CD14-positive monocyte (primary cell): ENCODE measurements at regions not wholly inside any gene's neighbourhood (a gene's known extent, or its start where the extent isn't known, plus 50 kb on each side); places are given as distances from the start of the nearest gene placed in this dataset.

ENCODE experiments used
- DNase-seq, 3 donors: peaks; one replicate each; pipeline ENCODE4 v3.0.0-alpha.2; 2011 to 2022
- H2AFZ ChIP-seq: 2 replicates; pipeline ENCODE4 v1.6.0; 2012; ENCODE audit warnings: mild to moderate bottlenecking, low read depth, low read length, inconsistent platforms; ENCODE audit not compliant: insufficient read depth, poor library complexity, severe bottlenecking
- H3K27ac ChIP-seq, 2 donors: 1 replicate in 1 of 2; 2 replicates in 1 of 2; pipeline ENCODE4 v1.5.1; 2012 to 2013; ENCODE audit warnings: low read length in 2 of 2, control low read depth in 1 of 2, inconsistent platforms in 1 of 2, low read depth in 1 of 2, mild to moderate bottlenecking in 1 of 2
- H3K27me3 ChIP-seq, 2 donors: one replicate each; pipeline versions ENCODE4 v1.6.0 to v1.6.1; 2011 to 2013; ENCODE audit warnings: low read length in 2 of 2; ENCODE audit not compliant: control insufficient read depth in 2 of 2, insufficient read depth in 2 of 2
- H3K36me3 ChIP-seq, 2 donors: replicated peaks in 1 of 2; 1 replicate in 1 of 2; 2 replicates in 1 of 2; pipeline versions ENCODE4 v1.5.1 to v1.6.1; 2012 to 2013; ENCODE audit warnings: low read length in 2 of 2, control low read depth in 1 of 2, inconsistent platforms in 1 of 2, mild to moderate bottlenecking in 1 of 2; ENCODE audit not compliant: insufficient read depth in 2 of 2, control insufficient read depth in 1 of 2
- H3K4me1 ChIP-seq, 2 donors: 1 replicate in 1 of 2; 2 replicates in 1 of 2; pipeline versions ENCODE4 v1.5.1 to v1.6.1; 2012 to 2013; ENCODE audit warnings: low read length in 2 of 2, control low read depth in 1 of 2, inconsistent platforms in 1 of 2, mild to moderate bottlenecking in 1 of 2, moderate library complexity in 1 of 2; ENCODE audit not compliant: insufficient read depth in 2 of 2, control insufficient read depth in 1 of 2
- H3K4me2 ChIP-seq: replicated peaks from 2 replicates; pipeline ENCODE3; 2012; ENCODE audit warnings: low read length, moderate library complexity, mild to moderate bottlenecking; ENCODE audit not compliant: poor library complexity, severe bottlenecking; ENCODE audit errors: extremely low read depth
- H3K4me3 ChIP-seq, 3 experiments: fragments of 200-600 bp in 1 of 3; sonication (generic) in 1 of 3; replicated peaks in 1 of 3; 1 replicate in 2 of 3; 2 replicates in 1 of 3; pipeline ENCODE4 v1.5.1; 2011 to 2013; ENCODE audit warnings: low read length in 3 of 3, mild to moderate bottlenecking in 3 of 3, control low read depth in 2 of 3, low read depth in 2 of 3, inconsistent platforms in 1 of 3, moderate library complexity in 1 of 3
- H3K79me2 ChIP-seq: 2 replicates; pipeline ENCODE4 v1.6.0; 2012; ENCODE audit warnings: mild to moderate bottlenecking, control low read depth, inconsistent platforms, low read length, moderate library complexity; ENCODE audit not compliant: insufficient read depth
- H3K9ac ChIP-seq: 2 replicates; pipeline ENCODE4 v1.6.0; 2017; ENCODE audit warnings: low read length, mild to moderate bottlenecking; ENCODE audit not compliant: insufficient read depth, poor library complexity, severe bottlenecking
- H3K9me3 ChIP-seq, 2 donors: replicated peaks in 1 of 2; 1 replicate in 1 of 2; 2 replicates in 1 of 2; pipeline versions ENCODE4 v1.5.1 to v1.6.1; 2012 to 2013; ENCODE audit warnings: low read length in 2 of 2, control low read depth in 1 of 2; ENCODE audit not compliant: control insufficient read depth in 1 of 2, insufficient read depth in 1 of 2
- H4K20me1 ChIP-seq: 2 replicates; pipeline ENCODE4 v1.6.0; 2012; ENCODE audit warnings: mild to moderate bottlenecking, low read length, control low read depth, moderate library complexity; ENCODE audit not compliant: insufficient read depth
- H3K27ac Mint-ChIP-seq, 7 donors: one replicate each; pipeline ENCODE4 v1.8.0; 2020; ENCODE audit warnings: mild to moderate bottlenecking in 7 of 7, mixed read lengths in 7 of 7, moderate library complexity in 6 of 7, inconsistent platforms in 2 of 7
- H3K27me3 Mint-ChIP-seq, 3 donors: one replicate each; pipeline ENCODE4 v1.8.0; 2021 to 2022; ENCODE audit warnings: low read depth in 3 of 3, mild to moderate bottlenecking in 3 of 3, mixed read lengths in 3 of 3, moderate library complexity in 3 of 3, inconsistent platforms in 1 of 3
- H3K36me3 Mint-ChIP-seq, 2 donors: one replicate each; pipeline ENCODE4 v1.8.0; 2020; ENCODE audit warnings: mixed read lengths in 2 of 2, inconsistent platforms in 1 of 2, mild to moderate bottlenecking in 1 of 2
- H3K4me1 Mint-ChIP-seq: one replicate; pipeline ENCODE4 v1.8.0; 2020; ENCODE audit warnings: mild to moderate bottlenecking, mixed read lengths
- H3K4me3 Mint-ChIP-seq, 2 donors: one replicate each; pipeline ENCODE4 v1.8.0; 2020; ENCODE audit warnings: mild to moderate bottlenecking in 2 of 2, mixed read lengths in 2 of 2, moderate library complexity in 1 of 2
- H3K9me3 Mint-ChIP-seq, 7 donors: one replicate each; pipeline ENCODE4 v1.8.0; 2020 to 2022; ENCODE audit warnings: mixed read lengths in 7 of 7, mild to moderate bottlenecking in 6 of 7, moderate library complexity in 6 of 7, inconsistent platforms in 2 of 7
- CTCF ChIP-seq: fragments of 200-600 bp; IDR thresholded peaks from one replicate; pipeline ENCODE4 v1.8.0; 2022; ENCODE audit warnings: antibody characterized with exemption, mild to moderate bottlenecking
- whole genome bisulfite sequencing: methylation state at CpG from one replicate; pipeline ENCODE4 v1.1.5; 2013; ENCODE audit warnings: missing lambda C conversion rate; ENCODE audit not compliant: insufficient coverage; 5-methylcytosine and 5-hydroxymethylcytosine counted together
- intact Hi-C, 2 donors: fragments of 100-400 bp; cut with micrococcal nuclease; formaldehyde crosslinking; loops; one replicate each; pipeline versions ENCODE4 v1.15.0 to v1.15.1; 2023

- Mint-ChIP-seq H3K27ac (no peak overlapping the region), H3K36me3 (no peaks in the 10 kb centered on the region), H3K4me1 (no peaks in the 10 kb centered on the region), H3K4me3 (no peak overlapping the region), H3K27me3 (no peaks in the 10 kb centered on the region), H3K9me3 (peaks cover 1 to 14% (median 6%) of the 10 kb centered on the region in 7 donors)
- Histone ChIP-seq H4K20me1 (no peaks in the 10 kb centered on the region), H3K9ac (no peak overlapping the region), H3K27me3 (no peaks in the 10 kb centered on the region), H3K36me3 (no peaks in the 10 kb centered on the region), H2AFZ (no peak overlapping the region), H3K79me2 (no peaks in the 10 kb centered on the region), H3K4me2 (no peak overlapping the region), H3K27ac (no peak overlapping the region), H3K4me1 (no peaks in the 10 kb centered on the region), H3K4me3 (no peak overlapping the region), H3K9me3 (peaks cover 11 to 16% of the 10 kb centered on the region in 2 donors)
- intact Hi-C loops = no loop called here
- DNase-seq = no peak
- no CpG with 5 or more reads among the region's 3 CpGs for WGBS
- TF ChIP-seq CTCF = no peak
Observed at GRCh38 chr5:85769347-85769746, 848.4 kb upstream of the COX7C start.

GRCh38 chr5:85784746-85785145, 833.0 kb upstream of the COX7C start:
- Histone ChIP-seq H4K20me1 (no peaks in the 10 kb centered on the region), H3K79me2 (no peaks in the 10 kb centered on the region), H3K9ac (no peak overlapping the region), H3K9me3 (peaks cover 0 to 2% of the 10 kb centered on the region in 2 donors), H3K36me3 (no peaks in the 10 kb centered on the region), H2AFZ (no peak overlapping the region), H3K4me3 (no peak overlapping the region), H3K27ac (no peak overlapping the region), H3K27me3 (no peaks in the 10 kb centered on the region), H3K4me2 (no peak overlapping the region), H3K4me1 (no peaks in the 10 kb centered on the region)
- no peak for DNase-seq
- TF ChIP-seq CTCF = no peak
- Mint-ChIP-seq H3K27ac (no peak overlapping the region), H3K4me1 (no peaks in the 10 kb centered on the region), H3K4me3 (no peak overlapping the region), H3K27me3 (no peaks in the 10 kb centered on the region), H3K36me3 (no peaks in the 10 kb centered on the region), H3K9me3 (peaks cover 0 to 6% (median 0%) of the 10 kb centered on the region in 7 donors)
- WGBS = 100% methylated on average over 2 of the region's 2 CpGs
- intact Hi-C loops = no loop called here
